H1 (cell line): ENCODE measurements at regions not wholly inside any gene's neighbourhood (a gene's known extent, or its start where the extent isn't known, plus 50 kb on each side); places are given as distances from the start of the nearest gene placed in this dataset.

Experiments used
- CTCF ChIA-PET: fragments of 300-600 bp; sonication (Branson Sonifier 250); formaldehyde crosslinking; loops from one replicate; lab custom pipeline; 2021; ENCODE audit not compliant: partially characterized antibody; lab: Charles Lee
- POLR2A ChIA-PET: fragments of 300-600 bp; sonication (Branson Sonifier 250); formaldehyde crosslinking; loops from one replicate; lab custom pipeline; 2021; ENCODE audit warnings: inconsistent platforms; ENCODE audit not compliant: partially characterized antibody; lab: Charles Lee
- DNase-seq, 2 experiments: peaks; one replicate each; pipeline versions ENCODE4 v3.0.0 to v3.0.0-alpha.2; 2010 to 2022; ENCODE audit warnings: low spot score in 2 of 2, low read depth in 1 of 2, mixed read lengths in 1 of 2
- FAIRE-seq: peaks from 2 replicates; lab custom pipeline; 2011; peaks lifted over from hg19 to GRCh38; lab: Jason Lieb, UNC
- H2AFZ ChIP-seq: 2 replicates; pipeline ENCODE4 v1.8.1; 2012; ENCODE audit warnings: low read length, inconsistent platforms
- H2AK5ac ChIP-seq: 2 replicates; pipeline ENCODE4 v1.6.1; 2013; ENCODE audit warnings: low read depth, low read length
- H2BK120ac ChIP-seq: replicated peaks from 2 replicates; pipeline ENCODE3; 2013; ENCODE audit warnings: low read depth, low read length, inconsistent platforms
- H2BK12ac ChIP-seq: 2 replicates; pipeline ENCODE4 v1.6.1; 2013; ENCODE audit warnings: low read depth, low read length
- H2BK15ac ChIP-seq: 2 replicates; pipeline ENCODE4 v1.6.1; 2013; ENCODE audit warnings: low read length
- H2BK20ac ChIP-seq: 2 replicates; pipeline ENCODE4 v1.6.1; 2013; ENCODE audit warnings: low read length
- H2BK5ac ChIP-seq: 2 replicates; pipeline ENCODE4 v1.6.1; 2013; ENCODE audit warnings: low read depth, low read length
- H3K14ac ChIP-seq: 2 replicates; pipeline ENCODE4 v1.6.1; 2013; ENCODE audit warnings: inconsistent platforms; ENCODE audit not compliant: insufficient read length
- H3K18ac ChIP-seq: 2 replicates; pipeline ENCODE4 v1.6.1; 2013; ENCODE audit warnings: low read length; ENCODE audit errors: extremely low read depth
- H3K23ac ChIP-seq: 2 replicates; pipeline ENCODE4 v1.6.1; 2013; ENCODE audit warnings: inconsistent platforms; ENCODE audit not compliant: insufficient read length
- H3K23me2 ChIP-seq: 2 replicates; pipeline ENCODE4 v1.6.1; 2013; ENCODE audit warnings: low read depth, low read length
- H3K27ac ChIP-seq: 2 replicates; pipeline ENCODE4 v1.6.1; 2011; ENCODE audit warnings: low read depth, low read length, inconsistent platforms
- H3K27me3 ChIP-seq, 4 experiments: replicated peaks in 1 of 4; 1 replicate in 1 of 4; 2 replicates in 3 of 4; pipeline versions ENCODE4 v1.6.1 to v1.8.1; 2011 to 2013; ENCODE audit warnings: low read length in 3 of 4, mild to moderate bottlenecking in 3 of 4, inconsistent platforms in 2 of 4, mixed read lengths in 2 of 4, moderate library complexity in 1 of 4; ENCODE audit not compliant: control insufficient read depth in 3 of 4, insufficient read depth in 3 of 4; ENCODE audit errors: extremely low read depth in 1 of 4
- H3K36me3 ChIP-seq, 4 experiments: 2 replicates each; pipeline versions ENCODE4 v1.6.1 to v1.8.1; 2011 to 2013; ENCODE audit warnings: mild to moderate bottlenecking in 4 of 4, low read length in 3 of 4, moderate library complexity in 2 of 4, control low read depth in 1 of 4, inconsistent platforms in 1 of 4; ENCODE audit not compliant: insufficient read depth in 4 of 4, control insufficient read depth in 2 of 4
- H3K4ac ChIP-seq: replicated peaks from 2 replicates; pipeline ENCODE3; 2013; ENCODE audit warnings: low read length, low read depth, mixed read lengths, inconsistent platforms; ENCODE audit not compliant: insufficient read length
- H3K4me1 ChIP-seq, 4 experiments: replicated peaks in 1 of 4; 1 replicate in 1 of 4; 2 replicates in 3 of 4; pipeline versions ENCODE4 v1.6.1 to v1.8.1; 2011 to 2013; ENCODE audit warnings: low read length in 3 of 4, inconsistent platforms in 2 of 4, mixed read lengths in 1 of 4; ENCODE audit not compliant: insufficient read depth in 4 of 4, control insufficient read depth in 3 of 4
- H3K4me2 ChIP-seq, 2 experiments: 2 replicates each; pipeline versions ENCODE4 v1.6.1 to v1.8.1; 2011 to 2013; ENCODE audit warnings: low read depth in 2 of 2, low read length in 2 of 2, control low read depth in 1 of 2, inconsistent platforms in 1 of 2, mild to moderate bottlenecking in 1 of 2; ENCODE audit not compliant: insufficient read depth in 1 of 2
- H3K4me3 ChIP-seq, 4 experiments: fragments of 200-600, 300-600 bp in 1 of 4; sonication (generic), shearing (Covaris generic), sonication (Bioruptor Twin) in 1 of 4; 2 replicates each; pipeline versions ENCODE4 v1.5.1 to v1.8.1; 2011 to 2016; ENCODE audit warnings: low read length in 4 of 4, low read depth in 3 of 4, control low read depth in 2 of 4, inconsistent platforms in 2 of 4, mild to moderate bottlenecking in 2 of 4, mixed read lengths in 1 of 4, moderate library complexity in 1 of 4; ENCODE audit not compliant: insufficient read depth in 2 of 4; ENCODE audit errors: extremely low read depth in 1 of 4
- H3K56ac ChIP-seq: replicated peaks from 2 replicates; pipeline ENCODE3; 2013; ENCODE audit warnings: low read depth, mild to moderate bottlenecking, mixed read lengths, low read length, inconsistent platforms; ENCODE audit not compliant: insufficient read length
- H3K79me1 ChIP-seq: 2 replicates; pipeline ENCODE4 v1.6.1; 2013; ENCODE audit warnings: low read depth, low read length, control low read depth
- H3K79me2 ChIP-seq, 2 experiments: 2 replicates each; pipeline versions ENCODE4 v1.6.1 to v1.8.1; 2012 to 2013; ENCODE audit warnings: low read length in 2 of 2, mild to moderate bottlenecking in 2 of 2, inconsistent platforms in 1 of 2; ENCODE audit not compliant: insufficient read depth in 2 of 2, control insufficient read depth in 1 of 2
- H3K9ac ChIP-seq, 4 experiments: replicated peaks in 1 of 4; 1 replicate in 1 of 4; 2 replicates in 3 of 4; pipeline versions ENCODE4 v1.6.1 to v1.8.1; 2011 to 2013; ENCODE audit warnings: low read depth in 3 of 4, low read length in 3 of 4, control low read depth in 2 of 4, mild to moderate bottlenecking in 2 of 4, moderate library complexity in 2 of 4, inconsistent platforms in 1 of 4; ENCODE audit errors: extremely low read depth in 1 of 4
- H3K9me3 ChIP-seq, 2 experiments: 2 replicates each; pipeline versions ENCODE4 v1.6.1 to v1.8.1; 2012 to 2013; ENCODE audit warnings: mild to moderate bottlenecking in 2 of 2, moderate library complexity in 2 of 2, control low read depth in 1 of 2, inconsistent platforms in 1 of 2, low read depth in 1 of 2, low read length in 1 of 2, mixed read lengths in 1 of 2; ENCODE audit not compliant: insufficient read depth in 2 of 2
- H4K20me1 ChIP-seq, 2 experiments: replicated peaks in 1 of 2; 2 replicates each; pipeline versions ENCODE3 to v1.8.1; 2011 to 2013; ENCODE audit warnings: inconsistent platforms in 2 of 2, low read length in 2 of 2, mild to moderate bottlenecking in 1 of 2; ENCODE audit not compliant: insufficient read depth in 2 of 2, control insufficient read depth in 1 of 2
- H4K5ac ChIP-seq: 2 replicates; pipeline ENCODE4 v1.6.1; 2013; ENCODE audit warnings: low read length, low read depth, mixed read lengths, inconsistent platforms; ENCODE audit not compliant: insufficient read length
- H4K8ac ChIP-seq: 2 replicates; pipeline ENCODE4 v1.8.0; 2013; ENCODE audit warnings: mild to moderate bottlenecking, moderate library complexity, low read length, inconsistent platforms; ENCODE audit not compliant: insufficient read depth; ENCODE audit errors: extremely low read depth
- H4K91ac ChIP-seq: replicated peaks from 2 replicates; pipeline ENCODE3; 2013; ENCODE audit warnings: low read length, mixed read lengths, inconsistent platforms; ENCODE audit not compliant: insufficient read length
- FOSL1 ChIP-seq: IDR thresholded peaks from 2 replicates; pipeline ENCODE4 v1.6.1; 2011; ENCODE audit warnings: mild to moderate bottlenecking, low read depth, low read length, moderate library complexity; ENCODE audit not compliant: insufficient read depth
- POLR2A ChIP-seq, 2 experiments: IDR thresholded peaks; 1 replicate in 1 of 2; 2 replicates in 1 of 2; pipeline ENCODE4 v1.6.1; 2011; ENCODE audit warnings: low read depth in 2 of 2, low read length in 2 of 2, mild to moderate bottlenecking in 2 of 2; ENCODE audit errors: control extremely low read depth in 1 of 2
- POU5F1 ChIP-seq: IDR thresholded peaks from 2 replicates; pipeline ENCODE4 v1.6.1; 2011; ENCODE audit warnings: low read depth, mild to moderate bottlenecking, low read length, moderate library complexity
- SRF ChIP-seq: IDR thresholded peaks from 2 replicates; pipeline ENCODE4 v1.6.1; 2011; ENCODE audit warnings: mild to moderate bottlenecking, low read depth, low read length, moderate library complexity
- WGBS, 2 experiments: shearing (Covaris generic) in 1 of 2; methylation state at CpG; one replicate each; pipeline versions ENCODE4 v1.1.6 to v1.1.7; 2013 to 2015; ENCODE audit warnings: low lambda C conversion rate in 2 of 2, mixed read lengths in 2 of 2, inconsistent platforms in 1 of 2, low coverage in 1 of 2, missing lambda C conversion rate in 1 of 2; ENCODE audit not compliant: insufficient replicate concordance in 2 of 2, insufficient coverage in 1 of 2, insufficient read length in 1 of 2; ENCODE audit errors: extremely low coverage in 1 of 2, missing lambda C conversion rate in 1 of 2; 5-methylcytosine and 5-hydroxymethylcytosine counted together
- TF ChIP-seq, protein P1 (sequence below): IDR thresholded peaks from 2 replicates; pipeline ENCODE4 v1.6.1; 2011; ENCODE audit warnings: low read length, improper control_type of control experiment
- TF ChIP-seq, protein P2 (sequence below): IDR thresholded peaks from 2 replicates; pipeline ENCODE4 v1.6.1; 2011; ENCODE audit warnings: low read depth, mild to moderate bottlenecking, low read length; ENCODE audit not compliant: insufficient read depth

DNA sequence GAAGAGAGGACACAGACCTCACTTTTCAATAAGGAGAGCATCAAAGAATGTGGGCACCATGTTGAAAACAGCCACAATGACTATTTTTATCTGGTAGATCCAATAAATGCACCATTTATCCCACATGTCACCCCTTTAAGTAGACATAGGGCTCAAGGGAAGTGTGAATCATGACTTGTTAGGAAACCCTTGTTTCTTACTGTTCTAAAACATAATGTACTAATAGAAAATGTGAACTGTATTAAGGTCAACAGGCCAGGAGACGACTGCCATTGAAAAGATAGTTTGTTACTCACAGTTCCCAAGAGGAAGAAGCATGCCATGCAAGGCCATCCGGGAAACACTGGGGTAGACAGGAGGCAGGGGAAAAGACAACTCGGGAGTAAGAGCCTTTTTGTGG, 137.7 kb downstream of the EN1 start:
- H3K27me3 ChIP-seq, result no peaks in the 10 kb centered on the region
- H2BK12ac ChIP-seq, result no peak overlapping the region
- no peaks in the 10 kb centered on the region for H3K79me1 ChIP-seq
- ChIA-PET POLR2A (no interaction called here), CTCF (no interaction called here)
- no peaks in the 10 kb centered on the region for H3K9me3 ChIP-seq
- no peak overlapping the region for H4K5ac ChIP-seq
- H3K27ac ChIP-seq, result no peak overlapping the region
- no peak overlapping the region for H3K4ac ChIP-seq
- H2BK5ac ChIP-seq, result no peak overlapping the region
- no peak for DNase-seq
- H2AK5ac ChIP-seq, result no peak overlapping the region
- no peaks in the 10 kb centered on the region for H3K36me3 ChIP-seq
- H3K14ac ChIP-seq, result no peak overlapping the region
- H3K56ac ChIP-seq, result no peak overlapping the region
- no peak overlapping the region for H4K8ac ChIP-seq
- H4K91ac ChIP-seq, result no peak overlapping the region
- H3K23ac ChIP-seq, result no peak overlapping the region
- H3K18ac ChIP-seq, result no peak overlapping the region
- H3K23me2 ChIP-seq, result no peaks in the 10 kb centered on the region
- no peak for FAIRE-seq
- no peak overlapping the region for H2AFZ ChIP-seq
- no peak overlapping the region for H3K9ac ChIP-seq
- H3K4me1 ChIP-seq, result peaks cover 0 to 5% (median under 1%) of the 10 kb centered on the region in 4 experiments; a peak in 1 of 7 replicates
- no peak overlapping the region for H2BK120ac ChIP-seq
- no peak overlapping the region for H2BK15ac ChIP-seq
- no peaks in the 10 kb centered on the region for H3K79me2 ChIP-seq
- no peak overlapping the region for H3K4me3 ChIP-seq
- H3K4me2 ChIP-seq, result no peak overlapping the region
- H2BK20ac ChIP-seq, result no peak overlapping the region
- 84% methylated on average over 3 of the region's 3 CpGs; no CpG with 5 or more reads in 1 of the 2 experiments for WGBS, 2 experiments
- H4K20me1 ChIP-seq, result no peaks in the 10 kb centered on the region
- TF ChIP-seq FOSL1, result no peak
- TF ChIP-seq, protein P1, sequence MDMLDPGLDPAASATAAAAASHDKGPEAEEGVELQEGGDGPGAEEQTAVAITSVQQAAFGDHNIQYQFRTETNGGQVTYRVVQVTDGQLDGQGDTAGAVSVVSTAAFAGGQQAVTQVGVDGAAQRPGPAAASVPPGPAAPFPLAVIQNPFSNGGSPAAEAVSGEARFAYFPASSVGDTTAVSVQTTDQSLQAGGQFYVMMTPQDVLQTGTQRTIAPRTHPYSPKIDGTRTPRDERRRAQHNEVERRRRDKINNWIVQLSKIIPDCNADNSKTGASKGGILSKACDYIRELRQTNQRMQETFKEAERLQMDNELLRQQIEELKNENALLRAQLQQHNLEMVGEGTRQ, result no peak
- TF ChIP-seq, protein P2, sequence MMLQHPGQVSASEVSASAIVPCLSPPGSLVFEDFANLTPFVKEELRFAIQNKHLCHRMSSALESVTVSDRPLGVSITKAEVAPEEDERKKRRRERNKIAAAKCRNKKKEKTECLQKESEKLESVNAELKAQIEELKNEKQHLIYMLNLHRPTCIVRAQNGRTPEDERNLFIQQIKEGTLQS, result no peak
- TF ChIP-seq SRF, result no peak
- TF ChIP-seq POU5F1, result no peak
- no peak for TF ChIP-seq POLR2A (IDR thresholded peaks at IDR 0.05; ENCODE audit: control extremely low read depth in 1 of 2, low read depth in 2 of 2, low read length in 2 of 2)
